ENCODE measurements at regions not wholly inside any gene's neighbourhood (a gene's known extent, or its start where the extent isn't known, plus 50 kb on each side); places are given as distances from the start of the nearest gene placed in this dataset.

DNA sequence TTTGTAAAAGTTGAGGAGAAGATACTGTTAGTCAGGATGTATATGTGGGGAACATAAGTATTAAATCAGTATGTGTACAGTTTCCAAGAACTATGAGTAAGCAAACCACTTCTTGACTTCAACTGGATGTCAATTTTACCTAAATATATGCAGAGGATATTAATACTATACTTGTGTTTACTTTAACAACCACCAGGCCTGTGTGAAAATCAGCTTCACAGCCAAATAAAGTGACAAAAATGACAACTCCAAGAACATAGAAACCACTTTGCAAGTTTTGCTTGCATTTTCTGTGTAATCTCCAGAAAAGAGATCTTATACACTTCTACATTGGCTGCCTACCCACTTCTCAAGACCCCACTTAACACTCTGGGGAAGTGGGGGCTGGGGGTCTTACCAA lies 293.3 kb upstream of the RORA start:
- no peak for TF ChIP-seq CTCF (IDR thresholded peaks at IDR 0.05)
- no peak for TF ChIP-seq POLR2A (IDR thresholded peaks at IDR 0.05)

Measured in uterus (tissue), 2 donors.